GM18951 (cell line): ENCODE measurements at regions not wholly inside any gene's neighbourhood (a gene's known extent, or its start where the extent isn't known, plus 50 kb on each side); places are given as distances from the start of the nearest gene placed in this dataset.

Experiments used
- POLR2A ChIP-seq: IDR thresholded peaks from 4 replicates; pipeline ENCODE4 v1.6.1; 2011; ENCODE audit warnings: mild to moderate bottlenecking; ENCODE audit not compliant: insufficient read length, insufficient read depth; ENCODE audit errors: extremely low read depth
- in situ Hi-C: fragments of 300-500 bp; cut with MboI; formaldehyde crosslinking; loops from one replicate; pipeline ENCODE4 v1.12.0; 2022; ENCODE audit warnings: low sequenced_read_pairs, mixed read lengths, inconsistent platforms; ENCODE audit not compliant: unreplicated experiment

- no peak for TF ChIP-seq POLR2A
- in situ Hi-C loops: no loop called here
Measured at GRCh38 chr5:105506692-105507277, 1944.2 kb upstream of the NUDT12 start.

DNA sequence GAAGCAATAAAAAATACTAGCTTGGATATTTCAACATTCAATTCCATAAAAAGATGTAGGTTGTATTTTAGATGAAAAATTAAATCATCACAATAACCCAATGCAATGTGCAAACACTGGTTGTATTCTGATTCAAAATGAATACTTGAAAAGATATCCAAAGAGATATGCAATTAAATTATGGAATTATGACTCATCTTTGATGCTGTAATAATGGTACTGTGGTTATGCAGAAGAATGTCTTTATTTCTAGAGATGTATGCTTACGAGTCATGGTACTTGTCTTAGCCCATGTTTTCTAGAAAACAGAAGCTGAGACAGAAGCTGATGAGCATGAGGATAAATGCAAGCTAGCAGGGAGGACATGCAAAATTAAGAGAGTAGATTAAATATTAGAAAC lies 1941.4 kb upstream of the NUDT12 start:
- in situ Hi-C loops: no loop called here
- TF ChIP-seq POLR2A: no peak

DNA sequence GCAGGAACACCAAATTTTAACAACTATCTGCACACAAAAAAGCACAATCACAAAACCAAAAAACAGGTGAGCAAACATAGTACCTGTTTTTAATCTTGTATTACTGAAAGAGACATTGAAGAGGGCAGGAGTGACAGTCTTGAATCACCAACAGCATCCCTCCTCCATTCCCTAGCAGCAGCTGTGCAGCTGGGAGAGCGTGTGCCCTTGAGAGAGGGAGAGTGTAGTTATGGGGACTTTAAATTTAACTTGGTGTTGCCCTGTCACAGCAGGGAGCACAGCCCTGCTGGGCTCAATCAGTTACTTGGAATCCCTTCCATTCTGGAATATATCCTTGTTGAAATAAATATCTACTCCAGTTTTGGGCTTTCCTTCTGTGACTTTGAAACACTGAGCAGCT lies 1938.7 kb upstream of the NUDT12 start:
- no peak for TF ChIP-seq POLR2A
- in situ Hi-C loops: no loop called here

DNA sequence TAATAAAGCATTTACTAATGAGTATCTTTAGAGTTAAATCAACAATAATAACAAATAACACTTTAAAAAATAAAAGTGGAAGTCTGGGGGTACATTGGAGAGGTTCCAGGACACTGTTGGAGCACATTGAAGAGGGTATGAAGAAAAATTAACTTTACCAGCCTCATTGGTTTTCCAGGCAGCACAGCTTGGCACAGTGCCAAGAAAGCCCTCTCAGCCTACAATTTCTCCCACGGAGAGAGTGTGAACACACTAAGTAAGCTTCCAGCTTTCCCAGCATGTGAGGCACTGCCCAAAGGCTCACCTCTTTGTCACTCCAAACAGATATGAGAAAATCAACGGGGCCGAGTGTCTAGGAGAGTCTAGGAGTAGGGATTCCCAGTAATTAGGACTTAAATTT lies 1912.8 kb upstream of the NUDT12 start:
- in situ Hi-C loops: no loop called here
- TF ChIP-seq POLR2A: no peak

- no peak for TF ChIP-seq POLR2A
- in situ Hi-C loops: no loop called here
Measured at GRCh38 chr5:105462377-105462776, 1899.8 kb upstream of the NUDT12 start.

DNA sequence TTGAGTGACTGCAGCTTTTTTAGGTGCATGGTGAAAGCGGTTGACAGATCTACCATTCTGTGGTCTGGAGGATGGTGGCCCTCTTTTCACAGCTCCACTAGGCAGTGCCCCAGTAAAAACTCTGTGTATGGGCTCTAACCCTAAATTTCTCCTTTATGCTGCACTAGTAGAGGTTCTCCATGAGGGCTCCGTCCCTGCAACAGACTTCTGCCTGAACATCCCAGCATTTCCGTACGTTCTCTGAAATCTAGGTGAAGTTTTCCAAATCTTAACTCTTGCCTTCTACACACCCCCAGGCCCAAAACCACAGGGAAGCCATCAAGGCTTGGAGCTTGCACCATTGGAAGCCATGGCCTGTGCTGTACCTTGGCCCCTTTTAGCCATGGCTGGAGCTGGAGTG lies 1898.1 kb upstream of the NUDT12 start:
- in situ Hi-C loops: no loop called here
- no peak for TF ChIP-seq POLR2A

GRCh38 chr5:105453216-105453807 lies 1890.7 kb upstream of the NUDT12 start:
- no peak for TF ChIP-seq POLR2A
- in situ Hi-C loops: no loop called here

- TF ChIP-seq POLR2A: no peak
- in situ Hi-C loops: no loop called here
Measured at GRCh38 chr5:105448271-105448670, 1885.7 kb upstream of the NUDT12 start.

DNA sequence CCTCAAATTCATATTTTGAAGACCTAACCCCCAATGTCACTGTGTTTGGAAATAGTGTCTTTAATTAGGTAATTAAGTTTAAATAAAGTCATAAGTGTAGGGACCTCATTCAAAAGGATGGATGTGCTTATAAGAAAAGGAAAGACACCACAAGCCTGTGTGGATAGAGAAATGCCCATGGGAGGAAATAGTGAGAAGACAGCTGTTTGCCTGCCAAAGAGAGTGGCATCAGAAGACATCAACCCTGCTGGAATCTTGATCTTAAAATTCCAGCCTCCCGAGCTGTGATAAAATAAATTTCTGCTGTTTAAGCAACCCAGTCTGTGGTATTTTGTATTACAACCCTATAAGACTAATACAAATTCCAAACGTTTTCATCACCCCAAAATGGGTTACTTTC lies 1867.9 kb upstream of the NUDT12 start:
- no peak for TF ChIP-seq POLR2A
- in situ Hi-C loops: no loop called here

GRCh38 chr5:105428451-105429380 lies 1866.1 kb upstream of the NUDT12 start:
- TF ChIP-seq POLR2A: no peak
- in situ Hi-C loops: no loop called here

GRCh38 chr5:105414067-105414466 lies 1851.5 kb upstream of the NUDT12 start:
- in situ Hi-C loops: no loop called here
- no peak for TF ChIP-seq POLR2A

DNA sequence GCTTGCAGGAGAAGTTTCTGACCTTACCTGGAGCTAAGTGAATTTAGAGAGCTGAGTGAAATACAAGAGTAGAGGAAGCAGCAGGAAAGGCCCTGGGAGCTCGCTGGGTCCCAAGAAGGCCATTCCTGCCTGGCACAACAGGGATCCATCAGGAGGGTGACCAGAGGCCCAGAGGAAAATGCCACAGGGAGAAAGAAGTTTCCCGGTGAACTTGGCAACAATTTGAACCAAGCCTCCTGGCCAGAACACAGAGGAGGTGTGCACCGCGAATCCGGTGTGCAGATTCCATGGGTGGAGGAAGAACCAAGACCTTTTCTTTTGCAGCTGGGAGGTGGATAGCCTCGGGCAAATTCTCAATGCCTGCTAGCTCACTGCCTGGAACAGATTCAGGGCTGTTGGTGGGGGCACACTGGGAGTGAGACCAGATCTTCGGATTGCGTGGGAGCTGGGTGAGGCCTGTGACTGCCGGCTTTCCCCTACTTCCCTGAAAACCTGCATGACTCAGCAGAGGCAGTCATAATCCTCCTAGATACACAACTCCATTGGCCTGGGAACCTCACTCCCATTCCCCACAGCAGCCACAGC lies 1850.9 kb upstream of the NUDT12 start:
- TF ChIP-seq POLR2A: no peak
- in situ Hi-C loops: no loop called here

GRCh38 chr5:105409695-105410094 lies 1847.1 kb upstream of the NUDT12 start:
- no peak for TF ChIP-seq POLR2A
- in situ Hi-C loops: no loop called here
